ENCODE measurements at regions not wholly inside any gene's neighbourhood (a gene's known extent, or its start where the extent isn't known, plus 50 kb on each side); places are given as distances from the start of the nearest gene placed in this dataset.
A peak's percentile ranks its signal among the peaks of the same experiment; 100 is the strongest.

DNA sequence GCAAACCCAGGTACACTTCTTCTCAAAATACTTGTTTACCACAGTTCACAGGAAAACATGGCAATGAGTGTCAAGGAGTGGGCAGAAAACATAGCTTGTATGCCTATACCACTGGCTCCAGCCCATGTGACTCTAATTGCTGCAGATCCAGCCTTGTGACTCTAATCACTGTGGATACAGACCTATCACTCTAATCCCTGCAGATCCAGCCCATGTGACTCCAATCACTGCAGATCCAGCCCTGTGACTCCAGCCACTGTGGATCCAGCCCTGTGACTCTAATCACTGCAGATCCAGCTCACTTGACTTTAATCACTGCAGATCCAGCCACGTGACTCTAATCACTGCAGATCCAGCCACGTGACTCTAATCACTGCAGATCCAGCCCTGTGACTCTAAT lies 366.3 kb upstream of the IRX4 start:
- DNase-seq (ENCODE audit: low spot score) = no peak

DNA sequence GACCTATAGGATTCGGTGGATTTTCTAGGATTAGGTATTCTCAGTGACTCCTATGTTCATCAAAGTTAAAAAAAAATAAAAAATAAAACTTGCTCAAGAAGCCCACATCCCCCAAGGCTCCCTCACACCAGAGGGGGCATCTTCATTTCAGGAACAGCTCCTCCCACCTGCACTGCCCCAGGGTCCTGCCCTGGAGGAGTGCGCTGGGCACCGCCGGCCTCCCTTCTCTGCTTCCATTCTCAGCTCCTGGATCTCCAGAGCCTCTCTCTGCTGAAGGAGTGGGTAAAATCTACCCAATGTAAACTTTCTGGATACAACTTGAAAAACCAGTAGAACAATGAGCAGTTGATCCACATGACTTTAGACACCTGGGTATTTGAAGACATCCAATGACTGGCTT lies 359.8 kb upstream of the IRX4 start:
- DNase-seq (ENCODE audit: low spot score) = no peak

DNA sequence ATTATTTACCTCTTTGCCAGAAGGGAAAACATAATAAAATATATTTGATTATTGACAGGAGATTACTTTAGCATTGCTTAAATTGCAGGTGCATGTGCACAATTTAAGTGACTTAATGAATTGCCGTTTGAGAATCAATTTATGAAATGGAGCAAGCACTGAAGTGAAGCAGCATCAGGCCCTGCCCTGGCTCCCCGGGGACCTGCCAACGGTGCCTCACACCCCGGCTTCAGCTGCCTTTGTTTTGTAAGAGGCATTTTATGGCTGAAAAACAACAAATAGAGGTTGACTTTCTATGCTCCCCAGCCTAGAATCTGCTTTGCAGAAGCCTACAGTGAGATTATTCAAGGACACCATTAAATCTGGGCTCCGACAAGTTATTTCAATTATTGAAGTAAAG lies 359.1 kb upstream of the IRX4 start:
- DNase-seq (ENCODE audit: low spot score) = no peak

DNA sequence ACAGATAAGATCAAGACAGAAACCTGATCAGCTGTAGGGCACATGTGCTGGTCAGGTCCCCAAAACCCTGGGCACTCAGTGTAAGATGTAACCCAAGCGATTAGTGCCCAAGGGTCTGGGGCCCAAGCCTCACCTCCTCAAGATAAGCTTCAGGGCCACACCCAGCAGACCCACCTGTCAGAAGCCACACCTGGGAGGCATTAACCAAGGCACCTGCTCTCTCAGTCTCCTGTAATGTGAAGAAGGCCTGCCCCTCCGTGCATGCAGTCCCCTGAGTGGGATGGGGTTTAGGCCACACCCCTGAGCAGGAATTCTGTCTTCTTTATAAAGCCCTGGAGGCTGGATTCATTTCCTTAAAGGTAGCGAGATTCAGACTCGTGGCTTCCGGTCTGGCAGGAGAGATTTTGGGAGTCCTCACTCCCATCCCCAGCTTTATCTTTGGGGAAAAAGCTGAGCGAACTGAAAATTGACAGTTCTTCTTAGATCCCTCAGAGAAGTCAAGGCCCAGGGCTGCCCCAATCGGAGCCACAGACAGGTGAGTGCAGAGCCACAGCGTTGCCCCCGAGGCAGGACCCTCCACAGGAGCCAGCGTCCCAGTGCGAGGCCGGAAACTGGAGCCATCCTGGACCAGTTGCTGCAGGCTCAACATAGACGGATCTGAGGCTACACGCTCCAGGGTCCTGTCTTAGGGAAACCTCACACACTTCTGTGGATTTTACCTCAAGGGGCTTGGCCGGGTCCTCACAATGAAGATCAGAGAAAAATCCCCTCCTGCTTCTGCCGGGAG lies 357.6 kb upstream of the IRX4 start:
- DNase-seq (ENCODE audit: low spot score) = no peak

DNA sequence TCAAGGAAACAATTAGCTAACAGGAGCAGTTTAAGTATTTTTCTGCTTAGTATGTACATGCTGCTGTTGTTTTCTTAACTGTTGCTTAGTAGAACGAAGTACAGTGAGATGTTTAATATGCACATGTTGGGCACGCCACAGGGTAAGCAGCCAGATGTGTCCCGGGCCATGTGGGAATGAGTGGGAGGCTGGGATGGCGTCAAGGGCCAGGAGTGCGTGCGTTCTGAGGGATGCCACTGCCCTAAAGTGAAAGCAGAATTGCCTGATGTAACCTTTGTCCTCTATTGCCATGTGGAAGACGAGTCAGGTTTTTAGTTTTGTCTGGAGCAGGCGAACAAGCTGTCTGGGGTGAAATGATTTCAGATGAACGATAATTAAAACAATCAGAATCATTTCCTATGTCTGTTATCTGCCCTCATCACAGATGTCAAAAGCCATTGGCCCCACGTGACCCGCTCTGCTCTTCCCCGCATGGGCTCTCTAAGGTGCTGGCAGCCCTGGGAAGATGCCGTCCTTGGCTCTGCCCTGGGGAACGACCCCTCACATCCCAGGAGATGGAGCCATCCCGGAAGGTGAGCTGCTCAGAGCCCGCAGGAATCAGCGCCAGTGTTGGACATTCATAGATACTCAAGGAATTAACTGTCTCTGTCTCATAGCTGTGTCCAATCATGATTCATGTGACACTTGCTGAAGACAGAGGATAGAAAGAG lies 356.6 kb upstream of the IRX4 start:
- DNase-seq (ENCODE audit: low spot score) = no peak

GRCh38 chr5:2238732-2239131 lies 356.0 kb upstream of the IRX4 start:
- no peak for DNase-seq (ENCODE audit: low spot score)

DNA sequence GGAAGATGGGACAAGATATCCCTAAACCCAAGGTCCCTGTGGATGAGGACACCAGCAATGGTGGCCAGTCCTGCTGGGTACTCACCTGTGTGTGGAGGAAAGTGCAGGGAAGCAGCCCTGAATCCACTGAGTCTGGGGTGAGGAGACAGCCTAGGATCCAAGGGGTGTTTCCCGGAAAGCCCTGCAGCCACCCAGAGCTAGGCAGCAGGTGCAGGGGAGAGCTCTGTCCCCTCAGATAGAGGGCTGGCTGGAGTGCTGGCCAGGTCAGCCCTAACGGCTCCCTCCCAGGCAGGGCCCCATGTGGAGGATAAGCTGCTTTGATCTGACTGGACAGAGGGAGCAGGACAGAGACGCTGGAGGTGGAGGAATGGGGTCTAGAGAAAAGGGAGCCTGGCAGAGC lies 344.7 kb upstream of the IRX4 start:
- no peak for DNase-seq (ENCODE audit: low spot score)

- no peak for DNase-seq (ENCODE audit: low spot score)
Measured at GRCh38 chr5:2224689-2225088, 342.0 kb upstream of the IRX4 start.

DNA sequence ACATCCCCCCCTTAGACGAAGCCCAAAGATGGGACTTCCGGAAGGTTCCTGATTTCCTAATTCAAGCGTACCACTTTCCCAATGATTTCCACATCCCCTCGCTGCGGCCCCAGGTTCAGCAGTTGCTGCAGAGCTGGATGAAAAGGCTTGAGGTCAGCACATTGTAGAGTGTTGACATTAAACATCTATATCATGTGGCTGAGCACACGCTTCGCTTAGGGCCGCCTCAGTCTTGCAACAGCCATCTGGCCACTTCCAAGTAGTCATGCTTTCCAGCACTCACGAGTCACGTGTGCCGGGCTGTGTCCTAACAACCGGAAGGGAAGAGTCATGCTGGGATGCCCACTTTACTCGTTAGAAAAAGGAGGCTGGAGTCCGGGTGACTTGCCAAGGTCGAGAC lies 340.6 kb upstream of the IRX4 start:
- peak; percentile 61 for DNase-seq (ENCODE audit: low spot score)

- no peak for DNase-seq (ENCODE audit: low spot score)
Measured at GRCh38 chr5:2222246-2222992, 339.7 kb upstream of the IRX4 start.

GRCh38 chr5:2221450-2221849 lies 338.7 kb upstream of the IRX4 start:
- DNase-seq (ENCODE audit: low spot score) = no peak

DNA sequence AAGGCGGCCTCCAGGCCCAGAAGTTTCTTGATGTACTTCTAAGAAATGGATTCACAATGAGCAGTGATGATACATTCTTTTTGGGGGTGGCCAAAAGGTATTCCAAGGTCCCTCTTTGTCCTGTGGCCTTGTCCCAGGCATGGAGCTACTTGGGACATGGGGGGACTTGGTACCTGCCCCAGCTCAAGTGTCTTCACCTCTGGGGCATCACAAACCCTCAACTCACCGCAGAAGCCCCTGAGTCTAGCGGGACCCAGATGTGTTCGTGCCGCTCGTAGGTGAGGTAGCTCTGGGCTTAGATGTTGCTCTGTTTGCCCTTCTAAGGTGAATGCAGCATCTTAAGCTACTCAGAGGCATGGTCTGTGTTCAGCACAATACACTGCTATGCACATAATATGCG lies 338.0 kb upstream of the IRX4 start:
- DNase-seq (ENCODE audit: low spot score) = no peak

DNA sequence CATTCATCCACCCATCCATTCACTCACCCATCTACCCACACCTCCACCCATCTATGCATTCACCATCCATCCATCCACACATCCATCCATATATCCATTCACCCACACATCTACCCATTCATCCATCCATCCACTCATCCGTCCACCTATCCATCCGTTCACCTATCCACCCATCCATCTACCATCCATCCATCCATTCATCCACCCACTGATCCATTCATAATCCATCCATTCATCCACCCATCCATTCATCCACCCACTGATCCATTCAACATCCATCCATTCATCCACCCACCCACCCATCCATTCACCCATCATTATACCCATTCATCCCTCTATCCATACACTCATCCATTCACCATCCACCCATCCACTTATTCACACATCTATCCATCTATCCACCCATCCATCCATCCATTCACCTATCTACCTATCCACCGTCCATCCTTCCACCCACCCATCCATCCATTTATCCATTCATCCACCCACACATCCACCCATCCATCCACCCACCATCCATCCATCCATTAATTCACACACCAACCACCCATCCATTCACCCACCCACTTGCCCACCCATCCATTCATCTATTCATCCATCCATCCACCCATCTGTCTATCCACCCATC lies 336.5 kb upstream of the IRX4 start:
- DNase-seq (ENCODE audit: low spot score) = no peak

DNA sequence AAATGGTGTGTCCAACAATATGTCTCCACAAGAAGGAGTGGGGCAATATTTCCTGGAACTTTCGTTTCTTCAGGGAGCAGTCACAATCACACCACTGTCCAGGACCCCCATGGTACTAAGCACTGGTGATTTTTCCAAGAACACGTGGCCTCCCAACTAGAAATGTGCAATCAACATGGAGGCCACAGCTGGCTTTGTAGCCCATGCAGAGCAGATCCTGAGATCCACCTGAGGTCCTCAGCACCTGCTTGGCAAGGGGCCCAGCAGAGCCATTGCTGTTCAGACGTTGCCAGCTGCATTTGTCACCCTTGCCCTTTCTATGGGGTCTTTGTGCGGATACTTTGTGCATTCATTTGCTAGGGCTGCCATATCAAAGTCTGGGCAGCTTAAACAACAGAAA lies 334.5 kb upstream of the IRX4 start:
- no peak for DNase-seq (ENCODE audit: low spot score)

- DNase-seq (ENCODE audit: low spot score) = no peak
Measured at GRCh38 chr5:2214910-2215590, 332.3 kb upstream of the IRX4 start.

DNA sequence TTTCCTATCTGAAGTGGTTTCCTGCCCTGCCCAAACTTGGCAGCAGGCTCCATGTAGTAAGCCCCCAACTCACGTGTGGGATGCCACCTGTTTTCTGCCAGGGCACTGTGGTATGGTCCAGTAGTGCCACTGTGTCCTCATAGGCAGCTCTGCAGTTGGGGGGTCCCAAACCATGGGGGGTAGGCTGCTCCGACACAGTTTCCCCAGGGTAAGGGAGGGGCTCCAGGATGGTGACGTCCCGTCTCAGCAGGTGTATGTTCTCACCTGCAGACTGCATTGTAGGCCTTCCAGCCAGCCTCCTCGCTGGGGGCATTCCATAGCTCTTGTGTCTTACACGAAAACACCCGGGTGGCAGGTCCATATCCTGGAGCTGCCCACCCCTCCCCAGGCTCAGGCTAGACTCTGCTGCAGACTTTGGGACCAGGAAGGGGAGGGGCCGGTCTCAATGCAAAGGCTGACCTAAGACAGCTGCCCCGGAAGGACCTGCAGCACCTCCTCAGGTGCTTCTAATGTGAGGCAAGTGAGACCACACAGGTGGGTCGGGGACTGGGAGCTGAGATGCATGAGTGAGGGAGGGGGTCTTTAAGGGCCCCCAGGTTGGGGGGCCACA lies 330.5 kb upstream of the IRX4 start:
- DNase-seq (ENCODE audit: low spot score) = no peak

- no peak for DNase-seq (ENCODE audit: low spot score)
Measured at GRCh38 chr5:2212481-2212880, 329.8 kb upstream of the IRX4 start.

GRCh38 chr5:2208239-2208544 lies 325.5 kb upstream of the IRX4 start:
- no peak for DNase-seq (ENCODE audit: low spot score)

GRCh38 chr5:2207416-2208238 lies 324.9 kb upstream of the IRX4 start:
- peak; percentile 44 for DNase-seq (ENCODE audit: low spot score)

DNA sequence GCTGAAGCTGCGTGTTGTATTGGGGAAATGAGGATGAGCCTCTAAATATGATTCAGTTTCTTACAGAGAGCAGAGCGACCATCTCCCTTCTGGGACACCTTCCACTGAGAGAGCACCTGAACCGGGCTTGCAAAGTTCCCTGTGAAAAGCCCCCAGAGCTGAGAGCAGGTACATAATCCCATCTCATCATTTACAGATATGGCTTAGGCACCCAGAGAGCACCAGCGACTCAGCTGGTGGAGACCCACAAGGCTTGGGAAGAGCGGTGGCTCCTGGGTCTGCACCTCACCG lies 324.3 kb upstream of the IRX4 start:
- DNase-seq (ENCODE audit: low spot score) = no peak

Data from H4 (cell line).